ENCODE measurements at regions not wholly inside any gene's neighbourhood (a gene's known extent, or its start where the extent isn't known, plus 50 kb on each side); places are given as distances from the start of the nearest gene placed in this dataset.

DNA sequence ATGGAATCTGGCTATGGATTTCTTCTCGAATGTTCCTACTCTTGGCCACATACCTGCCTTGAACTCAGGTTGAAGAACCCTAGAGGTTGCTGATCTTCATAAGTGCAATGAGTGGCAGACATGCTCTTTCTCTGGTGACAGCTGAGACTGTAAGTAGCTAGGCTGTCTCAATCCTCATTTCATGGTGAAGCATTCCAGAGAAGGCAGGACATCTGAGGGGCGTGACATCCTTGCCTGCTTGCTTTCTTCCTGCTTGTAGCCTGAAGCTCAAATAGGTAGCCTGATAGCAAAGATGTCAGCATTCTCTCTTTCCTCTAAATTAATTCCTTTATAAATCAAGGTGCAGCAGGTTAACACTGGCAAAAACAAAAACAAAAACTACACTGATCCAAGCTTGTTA, 114.6 kb upstream of the MAGI3 start:
- Histone ChIP-seq H3K9me2 (ENCODE audit: low read depth, low read length) (no peaks in the 10 kb centered on the region), H3K27me3 (ENCODE audit: insufficient read depth, low read length) (no peaks in the 10 kb centered on the region), H3K4me3 (ENCODE audit: low read depth, low read length, poor library complexity, severe bottlenecking) (no peak overlapping the region), H3K4me1 (ENCODE audit: insufficient read depth, low read length, severe bottlenecking) (no peaks in the 10 kb centered on the region), H3K79me2 (ENCODE audit: insufficient read depth, low read length) (no peaks in the 10 kb centered on the region), H3K4me2 (ENCODE audit: low read length) (no peak overlapping the region), H3K9me3 (ENCODE audit: low read length) (no peaks in the 10 kb centered on the region), H3F3A (ENCODE audit: insufficient read depth, low read length) (no peaks in the 10 kb centered on the region), H3K27ac (ENCODE audit: low read depth, low read length, poor library complexity, severe bottlenecking) (no peak overlapping the region), H2AFZ (ENCODE audit: low read length) (no peak overlapping the region), H3K36me3 (ENCODE audit: insufficient read depth, low read length) (no peaks in the 10 kb centered on the region), H4K20me1 (ENCODE audit: insufficient read depth, low read length) (no peaks in the 10 kb centered on the region), H3K9ac (ENCODE audit: low read length) (no peak overlapping the region)
- TF ChIP-seq EZH2 (IDR thresholded peaks at IDR 0.05; ENCODE audit: borderline replicate concordance, low read length) = no peak
- TF ChIP-seq, protein P1, sequence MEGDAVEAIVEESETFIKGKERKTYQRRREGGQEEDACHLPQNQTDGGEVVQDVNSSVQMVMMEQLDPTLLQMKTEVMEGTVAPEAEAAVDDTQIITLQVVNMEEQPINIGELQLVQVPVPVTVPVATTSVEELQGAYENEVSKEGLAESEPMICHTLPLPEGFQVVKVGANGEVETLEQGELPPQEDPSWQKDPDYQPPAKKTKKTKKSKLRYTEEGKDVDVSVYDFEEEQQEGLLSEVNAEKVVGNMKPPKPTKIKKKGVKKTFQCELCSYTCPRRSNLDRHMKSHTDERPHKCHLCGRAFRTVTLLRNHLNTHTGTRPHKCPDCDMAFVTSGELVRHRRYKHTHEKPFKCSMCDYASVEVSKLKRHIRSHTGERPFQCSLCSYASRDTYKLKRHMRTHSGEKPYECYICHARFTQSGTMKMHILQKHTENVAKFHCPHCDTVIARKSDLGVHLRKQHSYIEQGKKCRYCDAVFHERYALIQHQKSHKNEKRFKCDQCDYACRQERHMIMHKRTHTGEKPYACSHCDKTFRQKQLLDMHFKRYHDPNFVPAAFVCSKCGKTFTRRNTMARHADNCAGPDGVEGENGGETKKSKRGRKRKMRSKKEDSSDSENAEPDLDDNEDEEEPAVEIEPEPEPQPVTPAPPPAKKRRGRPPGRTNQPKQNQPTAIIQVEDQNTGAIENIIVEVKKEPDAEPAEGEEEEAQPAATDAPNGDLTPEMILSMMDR (IDR thresholded peaks at IDR 0.05; ENCODE audit: low read length) = no peak

DNA sequence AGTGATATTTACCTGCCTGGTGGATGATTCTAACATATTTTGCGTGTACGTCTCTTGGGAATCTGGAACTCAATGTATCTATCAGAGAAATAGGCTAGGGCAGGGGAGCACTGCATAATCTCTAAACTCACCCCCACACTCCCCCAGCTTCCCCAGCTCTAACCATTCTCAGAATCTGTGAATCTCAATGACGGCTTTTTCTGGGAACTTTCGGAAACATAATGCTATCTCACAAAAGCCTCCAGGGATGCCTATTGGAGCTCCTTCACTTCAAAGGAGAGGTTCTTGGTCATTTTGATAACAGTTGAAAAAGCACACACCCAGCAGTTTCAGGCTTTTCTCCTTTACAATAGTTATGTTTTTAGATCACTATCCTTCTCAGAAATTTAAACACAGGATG, 113.8 kb upstream of the MAGI3 start:
- Histone ChIP-seq H2AFZ (ENCODE audit: low read length) (no peak overlapping the region), H3K4me3 (ENCODE audit: low read depth, low read length, poor library complexity, severe bottlenecking) (no peak overlapping the region), H4K20me1 (ENCODE audit: insufficient read depth, low read length) (no peaks in the 10 kb centered on the region), H3F3A (ENCODE audit: insufficient read depth, low read length) (no peaks in the 10 kb centered on the region), H3K9me2 (ENCODE audit: low read depth, low read length) (no peaks in the 10 kb centered on the region), H3K9me3 (ENCODE audit: low read length) (no peaks in the 10 kb centered on the region), H3K27ac (ENCODE audit: low read depth, low read length, poor library complexity, severe bottlenecking) (no peak overlapping the region), H3K4me2 (ENCODE audit: low read length) (no peak overlapping the region), H3K27me3 (ENCODE audit: insufficient read depth, low read length) (no peaks in the 10 kb centered on the region), H3K9ac (ENCODE audit: low read length) (no peak overlapping the region), H3K4me1 (ENCODE audit: insufficient read depth, low read length, severe bottlenecking) (no peaks in the 10 kb centered on the region), H3K36me3 (ENCODE audit: insufficient read depth, low read length) (no peaks in the 10 kb centered on the region), H3K79me2 (ENCODE audit: insufficient read depth, low read length) (no peaks in the 10 kb centered on the region)
- no peak for TF ChIP-seq EZH2 (IDR thresholded peaks at IDR 0.05; ENCODE audit: borderline replicate concordance, low read length)
- TF ChIP-seq, protein P1 (IDR thresholded peaks at IDR 0.05; ENCODE audit: low read length) = no peak

DNA sequence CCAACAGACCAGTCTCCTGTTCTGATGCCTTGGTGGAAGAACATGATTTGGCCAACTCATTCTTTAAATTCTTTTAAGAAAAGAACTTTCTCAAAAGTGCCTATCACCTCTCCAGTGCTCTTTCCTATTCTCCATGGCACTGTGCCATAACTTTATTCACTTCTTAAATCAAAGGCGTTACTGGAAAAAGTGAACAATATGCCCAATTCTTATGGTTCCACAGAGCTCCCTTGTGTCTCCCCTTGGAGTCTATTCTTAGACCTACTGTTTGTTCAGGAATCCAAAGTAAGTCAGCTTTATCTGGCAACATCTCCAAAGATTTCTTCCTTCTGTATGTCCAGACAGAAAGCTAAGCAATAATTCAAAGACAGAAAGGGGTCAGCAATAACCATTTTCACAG, 111.9 kb upstream of the MAGI3 start:
- Histone ChIP-seq H3K36me3 (ENCODE audit: insufficient read depth, low read length) (no peaks in the 10 kb centered on the region), H3K27me3 (ENCODE audit: insufficient read depth, low read length) (no peaks in the 10 kb centered on the region), H3K79me2 (ENCODE audit: insufficient read depth, low read length) (no peaks in the 10 kb centered on the region), H3K4me3 (ENCODE audit: low read depth, low read length, poor library complexity, severe bottlenecking) (no peak overlapping the region), H3K4me1 (ENCODE audit: insufficient read depth, low read length, severe bottlenecking) (no peaks in the 10 kb centered on the region), H2AFZ (ENCODE audit: low read length) (no peak overlapping the region), H3K4me2 (ENCODE audit: low read length) (no peak overlapping the region), H3K9ac (ENCODE audit: low read length) (no peak overlapping the region), H3K9me2 (ENCODE audit: low read depth, low read length) (no peaks in the 10 kb centered on the region), H3F3A (ENCODE audit: insufficient read depth, low read length) (no peaks in the 10 kb centered on the region), H3K9me3 (ENCODE audit: low read length) (no peaks in the 10 kb centered on the region), H4K20me1 (ENCODE audit: insufficient read depth, low read length) (no peaks in the 10 kb centered on the region), H3K27ac (ENCODE audit: low read depth, low read length, poor library complexity, severe bottlenecking) (no peak overlapping the region)
- TF ChIP-seq, protein P1 (IDR thresholded peaks at IDR 0.05; ENCODE audit: low read length) = no peak
- no peak for TF ChIP-seq EZH2 (IDR thresholded peaks at IDR 0.05; ENCODE audit: borderline replicate concordance, low read length)

Data from OCI-LY1 (cell line).